DND-41 (cell line): ENCODE measurements at regions not wholly inside any gene's neighbourhood (a gene's known extent, or its start where the extent isn't known, plus 50 kb on each side); places are given as distances from the start of the nearest gene placed in this dataset.

Experiments used
- ATAC-seq: fragments of 200-7000 bp; cut with Tn5 transposase; 3 replicates; pipeline ENCODE4 v1.9.1; 2021; ENCODE audit warnings: low read depth; ENCODE audit not compliant: insufficient read depth
- DNase-seq: peaks from one replicate; pipeline ENCODE4 v3.0.0-alpha.2; 2020
- H2AFZ ChIP-seq: 2 replicates; pipeline ENCODE4 v1.6.0; 2012; ENCODE audit warnings: low read depth, low read length
- H3K27ac ChIP-seq: 2 replicates; pipeline ENCODE4 v1.5.1; 2012; ENCODE audit warnings: low read length, inconsistent platforms
- H3K27me3 ChIP-seq: fragments of 200-600 bp; sonication (generic); 2 replicates; pipeline ENCODE4 v1.6.0; 2012; ENCODE audit warnings: low read length, mild to moderate bottlenecking, inconsistent platforms; ENCODE audit not compliant: insufficient read depth, poor library complexity
- H3K36me3 ChIP-seq: 2 replicates; pipeline ENCODE4 v1.5.1; 2012; ENCODE audit warnings: low read length, inconsistent platforms; ENCODE audit not compliant: insufficient read depth
- H3K4me1 ChIP-seq: 2 replicates; pipeline ENCODE4 v1.5.1; 2012; ENCODE audit warnings: mild to moderate bottlenecking, low read length; ENCODE audit not compliant: insufficient read depth
- H3K4me2 ChIP-seq: 2 replicates; pipeline ENCODE4 v1.6.0; 2012; ENCODE audit warnings: mild to moderate bottlenecking, moderate library complexity, low read length, inconsistent platforms; ENCODE audit not compliant: insufficient read depth
- H3K4me3 ChIP-seq, 2 experiments: fragments of 200-600 bp in 1 of 2; shearing (Covaris generic) in 1 of 2; 2 replicates each; pipeline ENCODE4 v1.5.1; 2012 to 2016; ENCODE audit warnings: inconsistent platforms in 2 of 2, low read length in 2 of 2, mild to moderate bottlenecking in 2 of 2, low read depth in 1 of 2, moderate library complexity in 1 of 2
- H3K79me2 ChIP-seq: 2 replicates; pipeline ENCODE4 v1.6.0; 2012; ENCODE audit warnings: low read length, inconsistent platforms; ENCODE audit not compliant: insufficient read depth
- H3K9ac ChIP-seq: 2 replicates; pipeline ENCODE4 v1.6.0; 2012; ENCODE audit warnings: low read depth, mild to moderate bottlenecking, inconsistent platforms, low read length, moderate library complexity
- H3K9me3 ChIP-seq: 2 replicates; pipeline ENCODE4 v1.5.1; 2012; ENCODE audit warnings: low read length, moderate library complexity, mild to moderate bottlenecking, inconsistent platforms; ENCODE audit not compliant: insufficient read depth, severe bottlenecking
- H4K20me1 ChIP-seq: 2 replicates; pipeline ENCODE4 v1.6.0; 2012; ENCODE audit warnings: low read length; ENCODE audit not compliant: insufficient read depth
- CTCF ChIP-seq: IDR thresholded peaks from 2 replicates; pipeline ENCODE4 v1.5.1; 2012; ENCODE audit warnings: borderline replicate concordance, low read length, moderate library complexity, mild to moderate bottlenecking; ENCODE audit not compliant: poor library complexity, severe bottlenecking; ENCODE audit errors: extremely low read depth
- EZH2 ChIP-seq: IDR thresholded peaks from 3 replicates; pipeline ENCODE4 v1.6.1; 2012; ENCODE audit warnings: borderline replicate concordance, low read depth, mild to moderate bottlenecking, moderate library complexity, low read length, inconsistent platforms; ENCODE audit not compliant: severe bottlenecking

- Histone ChIP-seq H3K27me3 (peaks cover 29% of the 10 kb centered on the region), H3K79me2 (no peaks in the 10 kb centered on the region), H3K9me3 (no peaks in the 10 kb centered on the region), H3K36me3 (no peaks in the 10 kb centered on the region), H2AFZ (no peak overlapping the region), H3K4me2 (no peak overlapping the region), H3K4me1 (no peaks in the 10 kb centered on the region), H3K4me3 (no peak overlapping the region), H4K20me1 (no peaks in the 10 kb centered on the region), H3K27ac (no peak overlapping the region), H3K9ac (no peak overlapping the region)
- TF ChIP-seq EZH2, result no peak
- no peak for TF ChIP-seq CTCF
- DNase-seq (no peak), ATAC-seq (no peak)
These were observed 155.5 kb upstream of the PMEPA1 start for GRCh38 chr20:57865266-57865665.

DNA sequence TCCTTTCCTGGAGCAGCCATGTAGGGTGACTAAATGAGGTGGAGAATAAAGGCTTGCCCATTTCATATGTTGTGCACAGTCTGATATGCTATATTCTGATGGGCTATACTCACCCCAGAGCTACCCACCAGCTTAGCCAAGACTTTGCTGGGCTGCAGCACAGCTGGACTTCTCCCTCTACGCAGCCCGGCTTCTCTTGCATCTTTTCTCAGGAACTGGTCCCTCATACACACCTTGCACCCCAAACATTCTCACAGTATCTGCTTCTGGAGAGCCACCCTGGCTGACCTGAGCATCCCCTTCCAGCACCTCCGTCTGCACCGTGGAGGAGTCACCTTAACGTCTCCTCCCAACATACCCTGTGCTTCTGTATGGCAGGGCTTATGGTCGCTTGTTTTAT, 150.8 kb upstream of the PMEPA1 start:
- Histone ChIP-seq H2AFZ (no peak overlapping the region), H4K20me1 (no peaks in the 10 kb centered on the region), H3K4me2 (no peak overlapping the region), H3K4me3 (no peak overlapping the region), H3K27me3 (peaks cover 13% of the 10 kb centered on the region), H3K9me3 (no peaks in the 10 kb centered on the region), H3K79me2 (no peaks in the 10 kb centered on the region), H3K27ac (no peak overlapping the region), H3K36me3 (no peaks in the 10 kb centered on the region), H3K9ac (no peak overlapping the region), H3K4me1 (no peaks in the 10 kb centered on the region)
- no peak for ATAC-seq
- no peak for DNase-seq
- no peak for TF ChIP-seq EZH2
- TF ChIP-seq CTCF, result no peak

- Histone ChIP-seq H3K4me3 (no peak overlapping the region), H2AFZ (no peak overlapping the region), H3K27ac (no peak overlapping the region), H3K9me3 (no peaks in the 10 kb centered on the region), H3K9ac (no peak overlapping the region), H4K20me1 (no peaks in the 10 kb centered on the region), H3K4me1 (no peaks in the 10 kb centered on the region), H3K36me3 (no peaks in the 10 kb centered on the region), H3K4me2 (no peak overlapping the region), H3K27me3 (peaks cover 8% of the 10 kb centered on the region), H3K79me2 (no peaks in the 10 kb centered on the region)
- no peak for DNase-seq
- no peak for ATAC-seq
- TF ChIP-seq CTCF, result no peak
- TF ChIP-seq EZH2, result no peak
These were observed 148.2 kb upstream of the PMEPA1 start for GRCh38 chr20:57857969-57858368.

DNA sequence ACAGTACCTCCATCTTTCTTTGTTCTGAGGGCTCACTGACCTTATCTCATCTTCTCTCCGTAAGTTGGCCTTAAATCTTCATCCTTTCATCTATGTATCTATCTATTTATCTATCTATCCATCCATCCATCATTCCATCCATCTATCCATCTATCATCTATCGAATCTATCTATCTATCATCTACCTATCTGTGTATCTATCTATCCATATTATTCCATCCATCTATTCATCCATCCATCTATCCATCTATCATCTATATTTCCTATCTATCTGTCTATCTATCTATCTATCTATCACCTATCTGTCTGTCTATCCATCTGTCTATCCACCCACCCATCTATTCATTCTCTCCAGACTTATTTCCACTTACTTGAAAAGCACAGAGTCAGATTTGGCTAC, 147.3 kb upstream of the PMEPA1 start:
- Histone ChIP-seq H3K9me3 (no peaks in the 10 kb centered on the region), H3K4me3 (no peak overlapping the region), H3K27ac (no peak overlapping the region), H4K20me1 (no peaks in the 10 kb centered on the region), H3K79me2 (no peaks in the 10 kb centered on the region), H3K27me3 (peaks cover 8% of the 10 kb centered on the region), H3K4me1 (no peaks in the 10 kb centered on the region), H2AFZ (no peak overlapping the region), H3K36me3 (no peaks in the 10 kb centered on the region), H3K4me2 (no peak overlapping the region), H3K9ac (no peak overlapping the region)
- no peak for ATAC-seq
- no peak for DNase-seq
- TF ChIP-seq EZH2 (no peak), CTCF (no peak)
